Motor neuron (in vitro differentiated cells): ENCODE measurements at regions not wholly inside any gene's neighbourhood (a gene's known extent, or its start where the extent isn't known, plus 50 kb on each side); places are given as distances from the start of the nearest gene placed in this dataset.

Source experiments
- ATAC-seq, 8 experiments: fragments of 200-7000 bp; cut with Tn5 transposase; replicated peaks in 6 of 8; 2 replicates each; pipeline ENCODE4 v1.8.0; 2021; ENCODE audit warnings: mild to moderate bottlenecking in 8 of 8, moderate library complexity in 8 of 8
- H3K27ac ChIP-seq, 2 donors: fragments of 250-450 bp; sonication (Bioruptor Pico); 2 replicates each; pipeline ENCODE4 v1.9.0; 2021; ENCODE audit warnings: antibody characterized with exemption in 2 of 2, mild to moderate bottlenecking in 2 of 2, moderate library complexity in 1 of 2
- H3K4me1 ChIP-seq, 2 donors: fragments of 250-450 bp; sonication (Bioruptor Pico); replicated peaks in 1 of 2; 2 replicates each; pipeline ENCODE4 v1.6.1; 2021; ENCODE audit warnings: antibody characterized with exemption in 2 of 2, mild to moderate bottlenecking in 2 of 2, moderate library complexity in 1 of 2
- H3K4me3 ChIP-seq, 5 donors: fragments of 250-450 bp; sonication (Bioruptor Pico); 2 replicates each; pipeline ENCODE4 v1.9.0; 2021; ENCODE audit warnings: antibody characterized with exemption in 5 of 5, mild to moderate bottlenecking in 5 of 5, moderate library complexity in 4 of 5
- WGBS, 10 experiments: fragments of 450-650 bp; shearing (Covaris generic); methylation state at CpG; one replicate each; pipeline ENCODE4 v1.0.0; 2022; 5-methylcytosine and 5-hydroxymethylcytosine counted together
- in situ Hi-C, 9 experiments: fragments of 400-800 bp; cut with MboI; loops; one replicate each; pipeline ENCODE4 v1.15.0; 2021; ENCODE audit warnings: low sequenced_read_pairs in 9 of 9, low pct_unique_long_range_greater_than_20kb in 2 of 9; ENCODE audit not compliant: unreplicated experiment in 9 of 9

- in situ Hi-C loops: no loop called here
- peaks cover 3 to 5% of the 10 kb centered on the region in 2 donors for H3K4me1 ChIP-seq
- 0 to 83% (median 25%) methylated on average over 1 to 2 of the region's 2 CpGs for WGBS, 10 experiments
- no peak overlapping the region for H3K27ac ChIP-seq
- no peak for ATAC-seq
- H3K4me3 ChIP-seq: peak overlapping the region in 1 of 5 donors; percentile 5
Measured at GRCh38 chr4:37051866-37052265, 192.7 kb upstream of the NWD2 start.

GRCh38 chr4:37054531-37055077 lies 189.9 kb upstream of the NWD2 start:
- Histone ChIP-seq H3K27ac (no peak overlapping the region), H3K4me1 (peaks cover 3 to 5% of the 10 kb centered on the region in 2 donors), H3K4me3 (peak overlapping the region in 2 of 5 donors; percentile 15 to 19)
- WGBS, 10 experiments: 4 to 36% (median 21%) methylated on average over 1 to 4 of the region's 4 CpGs; no CpG with 5 or more reads in 1 of the 10 experiments
- in situ Hi-C loops: no loop called here
- ATAC-seq: peak in 6 of 8 experiments; percentile 49 to 67 (median 58)

- H3K27ac ChIP-seq: no peak overlapping the region
Measured at GRCh38 chr4:37058826-37059225, 185.7 kb upstream of the NWD2 start.

GRCh38 chr4:37066159-37066558 lies 178.4 kb upstream of the NWD2 start:
- Histone ChIP-seq H3K4me1 (no peaks in the 10 kb centered on the region), H3K27ac (no peak overlapping the region), H3K4me3 (no peak overlapping the region)
- no peak for ATAC-seq
- in situ Hi-C loops: no loop called here
- WGBS, 10 experiments: 14 to 92% (median 79%) methylated on average over 1 to 2 of the region's 2 CpGs; no CpG with 5 or more reads in 3 of the 10 experiments

More at GRCh38 chr4:37058826-37059225, 185.7 kb upstream of the NWD2 start:
- in situ Hi-C loops: no loop called here
- Histone ChIP-seq H3K4me3 (no peak overlapping the region), H3K4me1 (peaks cover 0 to 5% of the 10 kb centered on the region in 2 donors)
- 0 to 100% (median 61%) methylated on average over 1 to 4 of the region's 4 CpGs; no CpG with 5 or more reads in 2 of the 10 experiments for WGBS, 10 experiments
- no peak for ATAC-seq

GRCh38 chr4:37068580-37068979 lies 176.0 kb upstream of the NWD2 start:
- in situ Hi-C loops: no loop called here
- no peaks in the 10 kb centered on the region for H3K4me1 ChIP-seq
- H3K4me3 ChIP-seq: no peak overlapping the region
- H3K27ac ChIP-seq: no peak overlapping the region
- 0 to 82% (median 54%) methylated on average over 1 to 5 of the region's 5 CpGs for WGBS, 10 experiments
- ATAC-seq: no peak

GRCh38 chr4:37070041-37070440 lies 174.5 kb upstream of the NWD2 start:
- in situ Hi-C loops: no loop called here
- Histone ChIP-seq H3K4me3 (no peak overlapping the region), H3K27ac (no peak overlapping the region), H3K4me1 (no peaks in the 10 kb centered on the region)
- ATAC-seq: peak in 1 of 8 experiments; percentile 65
- 10 to 100% (median 64%) methylated on average over 1 to 5 of the region's 5 CpGs; no CpG with 5 or more reads in 2 of the 10 experiments for WGBS, 10 experiments

- in situ Hi-C loops: no loop called here
- ATAC-seq: peak in 1 of 8 experiments; percentile 71
- 16 to 100% (median 93%) methylated on average over 1 to 3 of the region's 3 CpGs; no CpG with 5 or more reads in 1 of the 10 experiments for WGBS, 10 experiments
- no peak overlapping the region for H3K27ac ChIP-seq
- H3K4me1 ChIP-seq: no peaks in the 10 kb centered on the region
- H3K4me3 ChIP-seq: no peak overlapping the region
Measured at GRCh38 chr4:37071576-37071975, 173.0 kb upstream of the NWD2 start.

- in situ Hi-C loops: no loop called here
- WGBS, 10 experiments: 7 to 98% (median 83%) methylated on average over 1 to 10 of the region's 10 CpGs
Measured at GRCh38 chr4:37073226-37073840, 171.2 kb upstream of the NWD2 start.

GRCh38 chr4:37082912-37083311 lies 161.6 kb upstream of the NWD2 start:
- H3K4me3 ChIP-seq: no peak overlapping the region
- 0 to 100% (median 78%) methylated on average over 2 of the region's 2 CpGs for WGBS, 10 experiments
- no peak for ATAC-seq
- H3K4me1 ChIP-seq: no peaks in the 10 kb centered on the region
- in situ Hi-C loops: no loop called here
- no peak overlapping the region for H3K27ac ChIP-seq

More at GRCh38 chr4:37073226-37073840, 171.2 kb upstream of the NWD2 start:
- Histone ChIP-seq H3K4me3 (no peak overlapping the region), H3K27ac (no peak overlapping the region), H3K4me1 (no peaks in the 10 kb centered on the region)
- no peak for ATAC-seq

- no peak overlapping the region for H3K4me3 ChIP-seq
- WGBS, 10 experiments: 20 to 100% (median 80%) methylated on average over 1 of the region's 1 CpG; no CpG with 5 or more reads in 4 of the 10 experiments
- H3K27ac ChIP-seq: no peak overlapping the region
- H3K4me1 ChIP-seq: peaks cover 0 to 2% of the 10 kb centered on the region in 2 donors
- ATAC-seq: no peak
- in situ Hi-C loops: no loop called here
Measured at GRCh38 chr4:37095925-37096324, 148.6 kb upstream of the NWD2 start.

- 6 to 100% (median 73%) methylated on average over 1 to 3 of the region's 3 CpGs; no CpG with 5 or more reads in 3 of the 10 experiments for WGBS, 10 experiments
- in situ Hi-C loops: no loop called here
- H3K4me3 ChIP-seq: no peak overlapping the region
- H3K4me1 ChIP-seq: no peaks in the 10 kb centered on the region
- no peak overlapping the region for H3K27ac ChIP-seq
- ATAC-seq: no peak
Measured at GRCh38 chr4:37101182-37101581, 143.4 kb upstream of the NWD2 start.

- ATAC-seq: no peak
- in situ Hi-C loops: no loop called here
- Histone ChIP-seq H3K27ac (no peak overlapping the region), H3K4me3 (no peak overlapping the region), H3K4me1 (no peaks in the 10 kb centered on the region)
- WGBS, 10 experiments: 0 to 100% (median 57%) methylated on average over 1 to 2 of the region's 2 CpGs; no CpG with 5 or more reads in 1 of the 10 experiments
Measured at GRCh38 chr4:37101686-37102085, 142.9 kb upstream of the NWD2 start.

GRCh38 chr4:37109756-37110155 lies 134.8 kb upstream of the NWD2 start:
- in situ Hi-C loops: no loop called here
- no peak for ATAC-seq
- Histone ChIP-seq H3K4me3 (no peak overlapping the region), H3K27ac (no peak overlapping the region), H3K4me1 (no peaks in the 10 kb centered on the region)
- 0 to 60% (median 40%) methylated on average over 1 of the region's 1 CpG; no CpG with 5 or more reads in 1 of the 10 experiments for WGBS, 10 experiments

- H3K4me1 ChIP-seq: no peaks in the 10 kb centered on the region
- H3K4me3 ChIP-seq: no peak overlapping the region
- ATAC-seq: no peak
- in situ Hi-C loops: no loop called here
- WGBS, 10 experiments: 9 to 100% (median 76%) methylated on average over 1 to 4 of the region's 4 CpGs; no CpG with 5 or more reads in 1 of the 10 experiments
- H3K27ac ChIP-seq: no peak overlapping the region
Measured at GRCh38 chr4:37124800-37125199, 119.7 kb upstream of the NWD2 start.
